ENCODE measurements at regions not wholly inside any gene's neighbourhood (a gene's known extent, or its start where the extent isn't known, plus 50 kb on each side); places are given as distances from the start of the nearest gene placed in this dataset.

- H3K27me3 Mint-ChIP-seq (ENCODE audit: low read depth): peaks cover 2% of the 10 kb centered on the region
- no peak overlapping the region for H3K9ac ChIP-seq (ENCODE audit: extremely low read depth, insufficient read length, low read length)
- no peaks in the 10 kb centered on the region for H3K27me3 ChIP-seq (ENCODE audit: insufficient read depth, low read length)
- H4K8ac ChIP-seq (replicated peaks; ENCODE audit: insufficient read length, low read depth, low read length): no peak overlapping the region
- H3K27ac Mint-ChIP-seq: no peak overlapping the region
- no peaks in the 10 kb centered on the region for H3K79me2 ChIP-seq (ENCODE audit: insufficient read depth, low read length)
- no peaks in the 10 kb centered on the region for H4K20me1 ChIP-seq (ENCODE audit: control insufficient read depth, insufficient read depth, insufficient read length)
- no peak overlapping the region for H2BK12ac ChIP-seq (ENCODE audit: insufficient read length, low read depth, low read length)
- H3K9me3 ChIP-seq (ENCODE audit: control insufficient read depth, low read depth, low read length): peaks cover 3% of the 10 kb centered on the region
- peaks cover 11 to 22% (median 14%) of the 10 kb centered on the region in 3 experiments for H3K36me3 Mint-ChIP-seq (ENCODE audit: insufficient read depth in 1 of 3, low read depth in 3 of 3)
- H2AK5ac ChIP-seq (ENCODE audit: insufficient read length, low read length): no peak overlapping the region
- H3K4me2 ChIP-seq (ENCODE audit: insufficient read depth, insufficient read length, low read length): no peak overlapping the region
- no peak overlapping the region for H2AFZ ChIP-seq (ENCODE audit: low read length)
- no peaks in the 10 kb centered on the region; the same call in 1 of the 2 replicates for H3K4me1 ChIP-seq (ENCODE audit: insufficient read depth, low read length)
- H3K4ac ChIP-seq (ENCODE audit: low read depth, low read length): no peak overlapping the region
- H2BK5ac ChIP-seq (ENCODE audit: insufficient read length, low read length): no peak overlapping the region
- H2BK20ac ChIP-seq (ENCODE audit: low read depth, low read length, poor library complexity, severe bottlenecking): no peak overlapping the region
- H3T11ph ChIP-seq (ENCODE audit: low read length): no peak overlapping the region
- WGBS (ENCODE audit: extremely low coverage, insufficient read length, low lambda C conversion rate): no CpG with 5 or more reads among the region's 8 CpGs
- peaks cover 16 to 17% of the 10 kb centered on the region in 2 experiments for H3K9me3 Mint-ChIP-seq
- DNase-seq: no peak
- no peak overlapping the region for H3K27ac ChIP-seq (ENCODE audit: insufficient read length, low read depth, low read length)
- no peaks in the 10 kb centered on the region for H3K79me1 ChIP-seq (ENCODE audit: insufficient read depth, low read depth, low read length, poor library complexity, severe bottlenecking)
- no peak overlapping the region for H3K14ac ChIP-seq (ENCODE audit: insufficient read depth, low read length)
- TF ChIP-seq CTCF (conservative IDR thresholded peaks at IDR 0.05): no peak
- no peak overlapping the region for H3K23ac ChIP-seq (ENCODE audit: insufficient read length, low read depth, low read length)
- H2BK15ac ChIP-seq (ENCODE audit: low read depth, low read length): no peak overlapping the region
- no peak overlapping the region for H3K56ac ChIP-seq (ENCODE audit: insufficient read length, low read depth, low read length)
- no peak overlapping the region for H4K91ac ChIP-seq (ENCODE audit: insufficient read length, low read depth, low read length)
- H3K4me3 Mint-ChIP-seq: no peak overlapping the region
- no peak overlapping the region for H3K18ac ChIP-seq (ENCODE audit: insufficient read length, low read depth, low read length)
- H4K5ac ChIP-seq (ENCODE audit: insufficient read length, low read depth, low read length): no peak overlapping the region
- peaks cover 14 to 18% of the 10 kb centered on the region in 2 experiments for H3K4me1 Mint-ChIP-seq
- no peaks in the 10 kb centered on the region for H3K23me2 ChIP-seq (ENCODE audit: insufficient read length, low read depth, low read length, poor library complexity, severe bottlenecking)
- H2BK120ac ChIP-seq (ENCODE audit: low read depth, low read length, poor library complexity, severe bottlenecking): no peak overlapping the region
Observed at GRCh38 chr11:70756341-70756740, 358.0 kb downstream of the CTTN start.
